22Rv1 (cell line): ENCODE measurements at regions not wholly inside any gene's neighbourhood (a gene's known extent, or its start where the extent isn't known, plus 50 kb on each side); places are given as distances from the start of the nearest gene placed in this dataset.
A peak's percentile ranks its signal among the peaks of the same experiment; 100 is the strongest.

Source experiments
- H3K27ac ChIP-seq: fragments of 450-650 bp; 2 replicates; pipeline ENCODE4 v1.5.1; 2017
- ZFX ChIP-seq: fragments of 450-650 bp; IDR thresholded peaks from 2 replicates; pipeline ENCODE4 v1.6.1; 2017; ENCODE audit warnings: antibody characterized with exemption, borderline replicate concordance
- TF ChIP-seq, protein P1 (sequence below): fragments of 450-650 bp; IDR thresholded peaks from 2 replicates; pipeline ENCODE4 v1.5.1; 2017; ENCODE audit warnings: mild to moderate bottlenecking

DNA sequence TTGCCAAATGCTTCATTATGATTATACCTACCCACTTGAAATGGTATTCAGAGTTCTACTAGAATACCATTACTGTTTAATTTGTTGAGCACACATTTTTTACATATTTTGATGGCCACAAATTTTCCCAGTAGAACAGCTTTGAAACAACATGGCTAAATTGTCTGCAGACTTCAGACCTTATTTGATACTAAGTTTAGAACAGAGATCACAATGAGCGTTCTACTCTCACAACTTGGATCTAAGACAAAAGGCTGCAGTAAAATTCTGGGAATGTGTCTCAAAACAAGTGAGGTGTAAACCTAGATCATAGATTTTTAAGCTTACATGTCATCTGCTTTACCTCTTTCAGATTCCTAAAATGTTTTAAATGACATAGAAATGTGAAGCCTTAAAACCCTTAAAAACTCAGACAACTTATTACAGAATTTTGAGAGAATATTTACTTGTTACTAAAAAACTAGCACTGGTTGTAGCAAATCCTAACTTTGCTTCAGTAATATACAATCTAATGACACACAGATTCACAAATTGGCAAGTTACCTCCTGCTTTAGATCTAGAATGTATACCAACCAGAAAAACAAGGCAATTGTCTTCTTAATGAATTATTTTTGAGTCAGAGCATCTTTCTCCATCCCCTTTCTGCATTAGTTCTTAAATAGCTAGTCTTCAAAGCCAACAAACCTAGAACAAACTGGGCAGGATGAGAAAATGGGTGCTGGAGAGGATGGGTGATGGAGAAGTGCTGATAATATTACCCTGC, 243.3 kb downstream of the SLC7A11 start:
- no peak for TF ChIP-seq ZFX
- TF ChIP-seq, protein P1, sequence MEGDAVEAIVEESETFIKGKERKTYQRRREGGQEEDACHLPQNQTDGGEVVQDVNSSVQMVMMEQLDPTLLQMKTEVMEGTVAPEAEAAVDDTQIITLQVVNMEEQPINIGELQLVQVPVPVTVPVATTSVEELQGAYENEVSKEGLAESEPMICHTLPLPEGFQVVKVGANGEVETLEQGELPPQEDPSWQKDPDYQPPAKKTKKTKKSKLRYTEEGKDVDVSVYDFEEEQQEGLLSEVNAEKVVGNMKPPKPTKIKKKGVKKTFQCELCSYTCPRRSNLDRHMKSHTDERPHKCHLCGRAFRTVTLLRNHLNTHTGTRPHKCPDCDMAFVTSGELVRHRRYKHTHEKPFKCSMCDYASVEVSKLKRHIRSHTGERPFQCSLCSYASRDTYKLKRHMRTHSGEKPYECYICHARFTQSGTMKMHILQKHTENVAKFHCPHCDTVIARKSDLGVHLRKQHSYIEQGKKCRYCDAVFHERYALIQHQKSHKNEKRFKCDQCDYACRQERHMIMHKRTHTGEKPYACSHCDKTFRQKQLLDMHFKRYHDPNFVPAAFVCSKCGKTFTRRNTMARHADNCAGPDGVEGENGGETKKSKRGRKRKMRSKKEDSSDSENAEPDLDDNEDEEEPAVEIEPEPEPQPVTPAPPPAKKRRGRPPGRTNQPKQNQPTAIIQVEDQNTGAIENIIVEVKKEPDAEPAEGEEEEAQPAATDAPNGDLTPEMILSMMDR = no peak
- H3K27ac ChIP-seq = no peak overlapping the region

DNA sequence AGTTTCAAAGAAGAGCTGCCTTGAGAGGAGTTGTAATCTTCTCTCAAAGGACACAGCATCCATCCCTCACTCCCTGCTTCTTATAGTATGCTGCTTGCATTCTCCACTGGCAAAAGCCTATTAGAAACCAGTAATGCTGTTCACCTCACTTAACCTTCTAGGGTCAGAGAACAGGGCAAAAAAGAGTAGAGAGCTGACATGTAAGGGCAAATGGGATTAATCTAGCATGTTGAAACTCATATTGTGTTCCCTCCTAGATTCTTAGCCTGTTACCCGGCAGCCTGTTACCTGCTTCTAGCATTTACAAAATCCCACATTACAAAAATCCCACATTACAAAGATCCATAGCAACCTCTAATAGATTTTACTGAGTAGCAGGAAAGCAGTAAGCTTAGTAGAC, 244.7 kb downstream of the SLC7A11 start:
- no peak overlapping the region for H3K27ac ChIP-seq
- TF ChIP-seq, protein P1 = no peak
- TF ChIP-seq ZFX = no peak

DNA sequence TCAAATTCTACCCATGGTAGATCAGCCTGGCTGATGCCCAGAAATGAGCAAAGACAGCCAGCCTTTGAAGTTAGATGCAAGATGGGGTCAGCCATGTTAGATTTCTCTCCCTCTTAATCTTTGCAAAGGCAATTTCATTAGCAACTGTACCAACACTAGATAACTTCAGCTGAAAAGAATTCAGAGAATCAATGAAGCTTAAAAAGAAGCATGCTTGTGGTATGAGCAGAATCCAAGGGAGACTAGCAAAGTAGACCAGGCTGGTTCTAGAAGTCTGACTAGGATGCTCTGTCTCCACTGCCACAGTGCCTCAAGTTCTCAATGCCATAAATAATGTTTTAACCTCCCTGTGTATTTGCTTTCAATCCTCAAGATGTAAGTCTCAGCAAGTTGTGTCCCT, 247.3 kb downstream of the SLC7A11 start:
- no peak overlapping the region for H3K27ac ChIP-seq
- TF ChIP-seq, protein P1 = no peak
- TF ChIP-seq ZFX = no peak

DNA sequence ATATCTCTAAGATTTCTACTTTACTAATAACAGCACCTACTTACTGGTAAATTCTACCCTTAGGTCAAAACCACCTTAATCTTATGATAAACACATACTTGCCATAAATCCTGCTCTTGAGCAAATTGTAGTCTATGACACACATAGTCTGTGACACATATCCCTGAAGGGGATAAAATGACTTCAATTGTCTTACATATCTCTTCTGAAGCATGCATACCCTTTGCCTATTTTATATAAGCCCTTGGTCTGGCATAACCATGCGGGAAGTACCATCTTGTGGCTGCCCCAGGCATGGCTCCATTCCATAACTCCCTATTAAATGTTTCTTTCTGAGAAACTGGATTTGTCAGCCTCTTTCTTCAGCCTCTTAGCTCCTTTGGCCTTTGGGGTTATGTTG, 248.9 kb downstream of the SLC7A11 start:
- TF ChIP-seq, protein P1 = peak; percentile 9; the same call in 1 of the 2 replicates
- no peak for TF ChIP-seq ZFX
- peak overlapping the region; percentile 41 for H3K27ac ChIP-seq

DNA sequence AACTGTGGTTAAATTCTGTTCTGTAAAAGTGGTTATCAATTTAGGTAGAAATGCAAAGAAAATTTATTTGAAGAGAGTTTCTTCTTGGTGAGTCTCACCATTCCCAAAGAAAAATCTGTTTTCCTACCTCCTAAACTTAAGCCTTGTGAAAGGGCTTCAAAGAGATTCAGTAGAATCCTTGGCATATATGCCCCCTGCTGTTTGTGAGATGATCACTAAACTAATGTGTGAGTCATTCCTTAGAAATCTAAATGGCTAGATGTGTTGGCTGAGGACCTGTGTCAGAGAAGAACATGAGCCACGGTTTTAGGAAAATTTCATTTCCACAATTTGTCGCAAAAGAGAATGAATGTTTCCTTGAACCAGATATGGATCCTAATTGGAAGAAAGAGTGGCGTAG, 260.9 kb downstream of the SLC7A11 start:
- TF ChIP-seq ZFX = no peak
- TF ChIP-seq, protein P1 = no peak
- no peak overlapping the region for H3K27ac ChIP-seq

DNA sequence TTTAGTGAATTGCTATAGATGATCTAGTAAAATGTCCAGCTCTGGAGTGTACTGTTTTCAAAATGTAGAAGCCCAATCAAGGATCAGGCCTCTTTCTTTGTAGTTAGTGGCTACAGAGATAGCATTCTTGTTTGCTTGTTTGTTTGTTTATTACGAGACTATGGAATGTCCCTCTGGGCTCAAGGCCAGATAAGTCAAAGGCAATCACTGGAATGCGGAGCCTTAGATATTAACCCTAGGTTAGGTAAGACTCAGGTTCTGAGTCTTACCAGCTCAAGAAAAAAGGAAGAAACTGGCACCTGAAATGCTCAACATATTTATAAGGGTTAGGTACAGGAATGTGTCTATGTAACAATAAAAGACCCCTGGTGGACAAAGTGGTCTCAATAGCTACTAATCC, 261.5 kb downstream of the SLC7A11 start:
- no peak for TF ChIP-seq ZFX
- TF ChIP-seq, protein P1 = 0 out of 2 replicates have a peak, but pooled peaks have one; percentile 4
- no peak overlapping the region for H3K27ac ChIP-seq

DNA sequence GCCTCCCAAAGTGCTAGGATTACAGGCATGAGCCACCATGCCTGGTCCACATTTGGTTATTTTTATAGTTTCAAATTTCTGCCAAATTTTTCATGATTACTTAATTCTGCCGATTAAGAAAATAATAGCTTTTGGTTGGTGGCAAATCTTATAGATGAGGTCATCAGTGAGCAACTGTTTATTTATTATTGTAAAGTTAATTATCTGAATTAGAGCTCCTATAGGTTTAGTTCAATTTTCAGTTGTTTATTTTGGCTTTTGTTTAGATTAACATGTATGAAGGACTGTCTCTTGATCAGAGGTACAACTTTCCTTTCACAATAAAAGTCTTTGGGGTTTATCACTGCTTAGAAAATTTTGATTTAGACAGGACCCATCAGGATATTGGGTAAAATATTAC, 262.2 kb downstream of the SLC7A11 start:
- TF ChIP-seq, protein P1 = no peak
- no peak for TF ChIP-seq ZFX

More for the DNA sequence above, 262.2 kb downstream of the SLC7A11 start:
- no peak overlapping the region for H3K27ac ChIP-seq
